AG09309 (cell line): ENCODE measurements at regions not wholly inside any gene's neighbourhood (a gene's known extent, or its start where the extent isn't known, plus 50 kb on each side); places are given as distances from the start of the nearest gene placed in this dataset.

ENCODE experiments used
- DNase-seq: peaks from one replicate; pipeline ENCODE4 v3.0.0-alpha.2; 2010; ENCODE audit warnings: low read depth
- H3K4me3 ChIP-seq: 2 replicates; pipeline ENCODE4 v1.5.1; 2011; ENCODE audit warnings: mild to moderate bottlenecking, low read depth, low read length, moderate library complexity; ENCODE audit not compliant: control insufficient read depth
- TF ChIP-seq, protein P1 (sequence below): IDR thresholded peaks from 2 replicates; pipeline ENCODE4 v1.5.1; 2011; ENCODE audit warnings: mild to moderate bottlenecking, low read depth, low read length, inconsistent platforms; ENCODE audit not compliant: insufficient read depth, control insufficient read depth; ENCODE audit errors: missing control alignments

DNA sequence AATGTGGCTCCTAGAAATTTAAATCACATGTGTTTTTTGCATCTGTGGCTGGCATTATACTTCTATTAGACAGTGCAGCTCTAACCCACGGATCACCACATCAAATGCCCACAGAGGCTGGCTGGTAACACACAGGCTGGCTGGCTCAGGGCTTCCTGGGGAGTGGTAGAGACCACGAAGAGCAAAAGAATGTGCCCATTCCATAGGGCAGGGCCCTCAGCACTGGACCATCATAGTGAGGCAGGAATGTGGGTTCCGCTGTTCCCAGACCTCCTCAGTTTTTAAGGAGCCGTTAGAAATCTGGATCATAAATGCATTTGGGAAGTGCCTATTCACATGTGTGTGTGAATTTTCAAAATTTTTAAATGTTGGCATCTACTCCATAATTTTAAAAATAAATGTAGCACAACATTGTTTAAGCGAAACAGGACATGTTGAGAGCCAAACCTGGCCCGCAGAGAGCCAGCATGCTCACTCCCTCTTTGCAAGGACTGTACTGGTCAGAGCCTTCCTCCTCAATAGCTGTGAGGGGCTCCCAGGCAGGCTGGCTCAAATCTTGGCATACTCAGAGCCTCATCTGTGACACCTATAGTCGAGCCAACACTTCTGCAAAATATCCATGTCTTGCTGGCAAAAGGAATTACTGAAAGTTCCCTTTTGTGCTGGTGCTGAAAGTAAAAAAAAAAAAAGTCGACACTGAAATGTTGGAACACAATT, 190.5 kb downstream of the FNDC1 start:
- no peak for DNase-seq
- TF ChIP-seq, protein P1, sequence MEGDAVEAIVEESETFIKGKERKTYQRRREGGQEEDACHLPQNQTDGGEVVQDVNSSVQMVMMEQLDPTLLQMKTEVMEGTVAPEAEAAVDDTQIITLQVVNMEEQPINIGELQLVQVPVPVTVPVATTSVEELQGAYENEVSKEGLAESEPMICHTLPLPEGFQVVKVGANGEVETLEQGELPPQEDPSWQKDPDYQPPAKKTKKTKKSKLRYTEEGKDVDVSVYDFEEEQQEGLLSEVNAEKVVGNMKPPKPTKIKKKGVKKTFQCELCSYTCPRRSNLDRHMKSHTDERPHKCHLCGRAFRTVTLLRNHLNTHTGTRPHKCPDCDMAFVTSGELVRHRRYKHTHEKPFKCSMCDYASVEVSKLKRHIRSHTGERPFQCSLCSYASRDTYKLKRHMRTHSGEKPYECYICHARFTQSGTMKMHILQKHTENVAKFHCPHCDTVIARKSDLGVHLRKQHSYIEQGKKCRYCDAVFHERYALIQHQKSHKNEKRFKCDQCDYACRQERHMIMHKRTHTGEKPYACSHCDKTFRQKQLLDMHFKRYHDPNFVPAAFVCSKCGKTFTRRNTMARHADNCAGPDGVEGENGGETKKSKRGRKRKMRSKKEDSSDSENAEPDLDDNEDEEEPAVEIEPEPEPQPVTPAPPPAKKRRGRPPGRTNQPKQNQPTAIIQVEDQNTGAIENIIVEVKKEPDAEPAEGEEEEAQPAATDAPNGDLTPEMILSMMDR: no peak

DNA sequence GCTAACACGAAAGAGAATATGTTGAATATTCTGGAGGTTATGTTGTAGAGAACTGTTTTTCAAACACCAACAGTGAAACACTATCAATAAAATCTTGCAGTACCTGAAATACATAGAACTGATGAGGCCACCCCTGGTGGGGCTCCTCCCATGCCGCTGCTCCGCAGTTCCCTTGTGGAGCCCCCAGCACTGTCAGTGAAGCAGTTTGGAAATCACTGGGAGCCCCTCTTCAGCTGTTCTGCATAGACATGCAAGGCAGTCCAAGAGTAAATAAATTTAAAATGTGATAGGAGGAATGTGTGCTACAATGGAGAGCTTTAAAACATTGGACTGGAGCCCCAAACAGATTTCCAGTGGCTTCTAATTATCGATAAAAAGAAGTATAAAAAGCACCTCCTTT, 189.4 kb downstream of the FNDC1 start:
- TF ChIP-seq, protein P1: no peak
- DNase-seq: no peak
- no peak overlapping the region for H3K4me3 ChIP-seq

More for the DNA sequence above, 190.5 kb downstream of the FNDC1 start:
- H3K4me3 ChIP-seq: no peak overlapping the region

DNA sequence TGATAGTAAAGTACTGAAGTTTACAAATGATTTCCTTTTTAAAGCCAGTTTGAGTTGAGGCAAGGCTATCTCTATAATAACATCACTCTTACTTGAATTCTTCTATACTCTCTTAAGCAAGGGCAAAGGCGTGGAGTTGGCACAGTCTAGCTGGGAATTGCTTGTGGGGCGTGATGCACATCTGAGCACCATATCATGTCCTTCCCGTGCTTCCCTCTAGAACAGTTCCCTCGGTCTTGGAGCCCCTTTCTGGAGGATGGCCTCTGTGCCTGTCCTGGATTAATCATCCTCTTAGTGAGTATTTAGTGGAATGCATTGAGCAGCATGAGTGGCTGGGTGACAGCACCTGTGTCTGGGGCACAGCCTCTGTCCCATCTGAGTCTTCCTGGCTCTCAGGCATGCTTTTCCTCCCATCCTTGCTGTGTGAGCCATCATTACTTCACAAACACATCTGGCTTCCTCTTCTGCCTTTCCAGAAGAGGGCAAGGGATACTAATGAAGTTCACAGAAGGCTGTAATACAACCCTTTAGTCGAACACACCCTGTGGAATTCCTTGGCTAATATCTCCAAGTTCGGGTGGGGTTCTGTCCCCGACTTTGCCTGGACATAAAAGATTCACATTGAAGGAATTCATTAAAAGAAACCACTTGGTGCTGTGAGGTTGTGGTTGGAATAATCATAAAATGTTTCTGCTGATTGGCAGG, 188.2 kb downstream of the FNDC1 start:
- TF ChIP-seq, protein P1: no peak
- H3K4me3 ChIP-seq: no peak overlapping the region
- no peak for DNase-seq

DNA sequence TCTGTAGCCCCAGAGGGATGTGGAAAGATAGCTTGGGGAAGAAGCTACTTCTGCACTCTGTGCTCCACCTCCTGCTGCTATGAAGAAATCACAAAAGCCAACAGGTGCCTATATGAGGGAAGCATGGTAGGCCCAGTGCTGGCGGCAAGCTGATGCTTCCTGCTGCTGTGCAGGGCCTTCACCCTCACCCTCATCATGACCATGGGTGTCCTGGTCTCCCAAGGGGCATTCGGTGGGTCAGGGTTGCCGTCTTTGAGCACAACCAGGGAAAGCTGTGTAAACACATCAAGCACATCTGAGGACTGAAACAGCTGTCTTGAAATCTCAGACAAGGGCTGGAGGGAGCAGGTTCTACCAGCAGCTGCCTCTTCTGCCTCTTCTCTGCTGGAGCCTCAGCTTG, 184.0 kb downstream of the FNDC1 start:
- TF ChIP-seq, protein P1: no peak
- no peak overlapping the region for H3K4me3 ChIP-seq
- no peak for DNase-seq

DNA sequence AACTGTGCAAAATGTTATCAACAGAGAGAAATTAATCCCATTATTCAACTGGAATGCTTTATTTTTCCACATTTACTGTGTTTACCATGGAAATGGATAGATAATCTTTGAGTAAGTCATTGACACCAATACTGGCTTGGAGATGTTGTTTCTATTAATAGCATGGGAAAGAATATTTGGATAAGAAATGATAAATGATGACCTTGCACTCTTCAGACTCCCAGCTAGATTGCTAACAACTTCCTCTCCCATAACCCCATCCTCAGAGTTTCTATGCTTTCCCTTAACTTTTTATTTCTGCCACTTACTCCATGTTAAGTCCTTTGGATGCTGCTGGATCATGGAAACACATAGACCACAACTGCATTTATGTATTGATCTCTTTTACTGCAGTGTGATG, 182.5 kb downstream of the FNDC1 start:
- no peak overlapping the region for H3K4me3 ChIP-seq
- DNase-seq: no peak
- TF ChIP-seq, protein P1: no peak

DNA sequence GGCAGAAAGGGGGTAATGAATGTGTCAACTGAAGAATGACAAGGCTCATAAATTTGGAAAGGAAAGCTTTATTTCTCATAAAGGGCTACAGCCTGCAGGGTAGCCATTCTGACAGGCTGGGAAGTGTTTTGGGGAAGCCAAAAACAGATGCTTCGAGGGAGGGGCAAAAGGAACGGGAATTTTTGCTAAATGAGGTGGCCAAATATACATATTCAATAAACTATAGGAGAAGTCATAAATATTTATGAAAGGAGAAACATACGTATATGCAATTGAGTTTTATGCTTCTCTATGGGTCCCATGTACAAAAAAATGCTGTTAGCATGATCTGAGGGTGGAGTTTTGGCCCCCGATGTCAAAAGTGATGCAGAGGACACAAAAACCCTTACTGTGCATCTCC, 180.7 kb downstream of the FNDC1 start:
- H3K4me3 ChIP-seq: no peak overlapping the region
- DNase-seq: no peak

More for the DNA sequence above, 180.7 kb downstream of the FNDC1 start:
- TF ChIP-seq, protein P1: no peak
